Pancreas (tissue), 10 donors: ENCODE measurements at regions not wholly inside any gene's neighbourhood (a gene's known extent, or its start where the extent isn't known, plus 50 kb on each side); places are given as distances from the start of the nearest gene placed in this dataset.

Experiments
- ATAC-seq, 4 donors: fragments of 200-7000 bp; cut with Tn5 transposase; one replicate each; pipeline versions ENCODE4 v1.8.0 to v1.9.1; 2020; ENCODE audit warnings: mild to moderate bottlenecking in 4 of 4, moderate library complexity in 4 of 4
- DNase-seq, 6 donors: peaks; one replicate each; pipeline ENCODE4 v3.0.0-alpha.2; 2020
- FAIRE-seq: peaks from 2 replicates; lab custom pipeline; 2012; peaks lifted over from hg19 to GRCh38; lab: Jason Lieb, UNC
- H3K27ac ChIP-seq, 4 donors: fragments of 200-600 bp; sonication (generic); 1 replicate in 3 of 4; 2 replicates in 1 of 4; pipeline versions ENCODE4 v1.5.0 to v1.8.0; 2020
- H3K27me3 ChIP-seq, 4 donors: fragments of 200-600 bp; one replicate each; pipeline ENCODE4 v1.8.0; 2021
- H3K36me3 ChIP-seq, 3 donors: fragments of 200-600 bp; sonication (generic) in 1 of 3; one replicate each; pipeline versions ENCODE4 v1.5.0 to v1.8.0; 2020 to 2021
- H3K4me1 ChIP-seq, 3 donors: fragments of 200-600 bp; one replicate each; pipeline ENCODE4 v1.8.0; 2021
- H3K4me3 ChIP-seq, 4 donors: fragments of 200-600 bp; sonication (generic) in 2 of 4; one replicate each; pipeline versions ENCODE4 v1.5.0 to v1.8.0; 2020 to 2021
- H3K9me3 ChIP-seq, 4 donors: fragments of 200-600 bp; one replicate each; pipeline ENCODE4 v1.8.0; 2021
- WGBS, 2 donors: extraction: QIAGEN DNeasy Blood & Tissue Kit; methylation state at CpG; one replicate each; pipeline ENCODE4 v1.1.7; 2013; 5-methylcytosine and 5-hydroxymethylcytosine counted together
- intact Hi-C, 3 donors: fragments of 100-400 bp; cut with DNase I; formaldehyde crosslinking; loops; one replicate each; pipeline versions ENCODE4 v1.11.1 to v1.14.2; 2022
- TF ChIP-seq, protein P1 (sequence below), 4 donors: fragments of 200-600 bp; sonication (generic) in 3 of 4; IDR thresholded peaks; one replicate each; pipeline versions ENCODE4 v1.5.0 to v1.8.0; 2021; ENCODE audit warnings: antibody characterized with exemption in 4 of 4
- donor health status: healthy with polysubstance abuse.
- donor health status: DM: no; HTN: no; CAD: no; lungs with moderate emphysema.
- donor health status: DM: no; HTN: no; CAD: no.
- donor health status: control.
- donor health status: control.
- donor health status: Bipolar disorder and iron deficiency.
- donor health status: DM: yes; HTN: yes; CAD: no.
- donor health status: DM: no; HTN: no; CAD: no.
- donor health status: DM: no; HTN: no; CAD: no.
- donor health status: DM: yes; HTN: yes; CAD: no.

DNA sequence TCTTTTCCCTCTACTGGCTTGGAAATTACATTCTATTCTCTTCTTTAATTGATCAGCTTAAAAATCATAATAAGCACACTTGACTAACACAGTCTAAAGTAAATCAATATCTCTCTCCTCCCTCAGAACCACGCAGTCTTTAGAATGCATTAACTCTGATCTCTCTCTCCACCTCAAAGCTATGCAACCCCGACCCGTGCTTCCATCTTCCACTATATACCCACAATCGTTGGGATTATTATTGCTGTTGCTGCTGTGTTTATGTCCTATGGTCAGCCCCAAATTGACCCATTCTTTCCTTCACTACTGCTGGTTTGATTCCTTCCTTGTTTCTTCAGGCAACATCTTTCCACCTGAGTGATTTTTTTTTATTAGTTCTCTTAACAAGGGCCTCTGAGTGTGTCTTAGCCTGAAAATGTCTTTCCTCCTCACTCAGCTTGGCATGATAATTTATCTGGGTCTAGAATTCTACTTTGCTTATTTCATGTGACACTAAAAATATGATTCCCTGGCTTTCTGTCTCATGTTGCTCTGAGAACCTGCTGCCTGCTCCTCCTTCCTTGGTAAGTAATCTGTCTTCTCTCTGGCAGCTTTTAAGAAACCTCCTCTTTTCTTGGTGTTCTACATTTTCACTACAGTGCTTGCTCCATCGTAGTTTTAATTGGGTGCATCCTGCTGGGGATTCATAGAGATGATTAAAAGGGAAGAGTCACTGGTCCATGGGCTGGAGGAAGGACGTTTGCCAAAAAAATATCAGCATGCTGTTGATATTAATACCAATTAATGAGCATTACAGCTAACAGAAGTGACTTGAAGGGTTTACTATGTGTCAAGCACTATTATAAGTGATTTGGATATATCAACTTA lies 472.2 kb downstream of the MATN1 start:
- no peaks in the 10 kb centered on the region for H3K27me3 ChIP-seq
- no peaks in the 10 kb centered on the region for H3K4me1 ChIP-seq
- no peak for DNase-seq
- no peak overlapping the region for H3K27ac ChIP-seq
- no peaks in the 10 kb centered on the region for H3K9me3 ChIP-seq
- no peak for FAIRE-seq
- intact Hi-C loops: no loop called here
- no peak for ATAC-seq
- TF ChIP-seq, protein P1, sequence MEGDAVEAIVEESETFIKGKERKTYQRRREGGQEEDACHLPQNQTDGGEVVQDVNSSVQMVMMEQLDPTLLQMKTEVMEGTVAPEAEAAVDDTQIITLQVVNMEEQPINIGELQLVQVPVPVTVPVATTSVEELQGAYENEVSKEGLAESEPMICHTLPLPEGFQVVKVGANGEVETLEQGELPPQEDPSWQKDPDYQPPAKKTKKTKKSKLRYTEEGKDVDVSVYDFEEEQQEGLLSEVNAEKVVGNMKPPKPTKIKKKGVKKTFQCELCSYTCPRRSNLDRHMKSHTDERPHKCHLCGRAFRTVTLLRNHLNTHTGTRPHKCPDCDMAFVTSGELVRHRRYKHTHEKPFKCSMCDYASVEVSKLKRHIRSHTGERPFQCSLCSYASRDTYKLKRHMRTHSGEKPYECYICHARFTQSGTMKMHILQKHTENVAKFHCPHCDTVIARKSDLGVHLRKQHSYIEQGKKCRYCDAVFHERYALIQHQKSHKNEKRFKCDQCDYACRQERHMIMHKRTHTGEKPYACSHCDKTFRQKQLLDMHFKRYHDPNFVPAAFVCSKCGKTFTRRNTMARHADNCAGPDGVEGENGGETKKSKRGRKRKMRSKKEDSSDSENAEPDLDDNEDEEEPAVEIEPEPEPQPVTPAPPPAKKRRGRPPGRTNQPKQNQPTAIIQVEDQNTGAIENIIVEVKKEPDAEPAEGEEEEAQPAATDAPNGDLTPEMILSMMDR (IDR thresholded peaks at IDR 0.05): no peak
- H3K4me3 ChIP-seq: no peak overlapping the region
- no peaks in the 10 kb centered on the region for H3K36me3 ChIP-seq
- WGBS, 2 donors: 24 to 41% methylated on average over 6 of the region's 6 CpGs

DNA sequence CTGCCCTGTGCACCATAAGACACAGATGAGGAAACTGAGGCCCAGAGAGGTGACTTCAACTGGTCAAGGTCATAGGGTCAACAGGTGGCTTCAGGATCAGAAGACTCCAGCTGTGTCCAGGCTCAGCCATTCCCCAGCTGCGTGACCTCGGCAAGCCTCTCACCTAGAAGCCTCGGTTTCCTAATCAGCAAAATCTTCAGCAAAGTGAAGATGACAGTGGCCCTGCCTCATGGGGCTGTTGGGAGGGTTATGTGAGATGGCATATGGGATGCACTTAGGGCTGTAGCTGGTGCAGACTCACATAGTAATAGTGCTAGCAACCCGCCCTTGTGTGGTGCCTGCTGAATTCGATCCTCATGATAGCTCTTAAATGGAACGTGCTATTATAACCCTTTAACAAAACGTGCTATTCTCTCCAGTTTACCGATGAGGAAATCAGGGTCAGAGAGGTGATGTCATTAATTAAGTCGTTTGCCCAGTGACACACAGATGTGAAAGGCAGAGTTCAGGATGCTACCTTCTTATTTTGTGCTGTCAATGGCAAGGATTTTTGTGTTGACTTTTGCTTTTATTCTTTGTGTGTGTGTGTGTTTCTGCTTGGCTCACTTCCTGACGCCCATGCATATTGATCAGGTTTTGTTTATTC lies 472.9 kb downstream of the MATN1 start:
- Histone ChIP-seq H3K27ac (no peak overlapping the region), H3K9me3 (no peaks in the 10 kb centered on the region), H3K4me1 (no peaks in the 10 kb centered on the region), H3K27me3 (no peaks in the 10 kb centered on the region), H3K36me3 (no peaks in the 10 kb centered on the region), H3K4me3 (no peak overlapping the region)
- FAIRE-seq: no peak
- DNase-seq: no peak
- ATAC-seq: no peak
- WGBS, 2 donors: 14 to 17% methylated on average over 10 of the region's 10 CpGs
- TF ChIP-seq, protein P1 (IDR thresholded peaks at IDR 0.05): no peak
- intact Hi-C loops: no loop called here

DNA sequence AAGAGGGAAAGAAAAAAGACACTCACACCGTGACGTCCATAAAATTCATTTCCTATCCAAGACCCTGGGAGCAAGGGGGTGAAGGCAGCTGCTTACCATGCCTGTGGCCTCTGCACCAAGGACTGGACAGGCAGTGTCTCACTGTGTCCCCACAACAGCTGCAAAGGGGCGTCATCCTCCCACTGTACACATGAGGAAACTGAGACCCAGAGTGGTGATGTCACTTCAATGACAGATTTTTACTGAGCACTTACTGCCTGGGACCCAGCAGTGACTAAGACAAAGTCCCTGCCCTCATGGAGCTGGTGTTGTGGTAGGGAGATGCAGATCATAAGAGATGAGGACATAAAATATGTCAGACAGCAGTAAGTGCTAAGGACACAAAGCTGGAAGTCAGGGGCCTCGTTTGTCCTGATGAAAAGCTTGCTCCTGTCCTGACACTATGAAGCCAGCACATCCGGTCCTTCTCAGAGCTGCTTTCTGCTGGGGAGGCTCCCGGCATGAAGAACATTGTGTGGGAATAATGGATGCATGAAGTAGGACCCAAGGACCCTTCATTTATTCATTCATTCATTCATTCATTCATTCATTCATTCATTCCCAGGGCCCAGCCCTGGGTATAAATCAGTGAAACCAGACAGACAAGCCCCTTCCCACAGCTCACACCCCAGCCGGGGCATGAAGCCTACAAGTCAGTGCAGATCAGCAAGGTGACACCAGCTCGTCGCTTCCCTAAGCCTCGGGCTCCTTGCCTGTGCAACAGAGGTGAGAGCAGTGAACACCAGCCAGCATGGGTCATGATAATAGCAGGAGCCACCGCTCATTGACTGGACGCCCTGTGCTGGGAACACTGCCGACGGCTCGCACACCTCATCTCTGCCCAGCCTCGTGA lies 473.7 kb downstream of the MATN1 start:
- Histone ChIP-seq H3K27ac (no peak overlapping the region), H3K4me3 (no peak overlapping the region), H3K27me3 (no peaks in the 10 kb centered on the region), H3K9me3 (no peaks in the 10 kb centered on the region), H3K4me1 (no peaks in the 10 kb centered on the region), H3K36me3 (no peaks in the 10 kb centered on the region)
- DNase-seq (no peak), FAIRE-seq (no peak), ATAC-seq (no peak)
- WGBS, 2 donors: 62 to 69% methylated on average over 16 of the region's 16 CpGs
- intact Hi-C loops: no loop called here
- TF ChIP-seq, protein P1 (IDR thresholded peaks at IDR 0.05): no peak

DNA sequence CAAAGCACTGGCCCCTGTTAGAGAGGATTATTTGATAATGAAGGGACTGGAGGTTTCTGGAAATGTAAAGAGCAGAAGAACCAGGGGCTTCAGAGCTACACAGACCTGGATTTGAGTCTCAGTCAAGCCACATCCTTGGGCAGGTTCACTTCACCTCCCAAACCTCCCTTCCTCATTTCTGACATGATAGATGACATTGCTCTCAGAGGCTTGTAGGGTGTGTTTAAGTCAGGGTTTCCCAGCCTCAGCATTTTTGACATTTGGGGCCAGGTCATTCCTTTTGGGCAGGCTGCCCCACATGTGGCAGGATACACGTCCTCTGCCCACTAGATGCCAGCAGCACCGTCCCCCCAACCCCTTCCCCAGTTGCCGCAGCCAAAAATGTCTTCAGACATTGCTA lies 474.6 kb downstream of the MATN1 start:
- FAIRE-seq (no peak), ATAC-seq (no peak), DNase-seq (no peak)
- H3K4me3 ChIP-seq: no peak overlapping the region
- H3K27ac ChIP-seq: no peak overlapping the region
- no peaks in the 10 kb centered on the region for H3K36me3 ChIP-seq
- no peaks in the 10 kb centered on the region for H3K9me3 ChIP-seq
- H3K4me1 ChIP-seq: no peaks in the 10 kb centered on the region
- intact Hi-C loops: no loop called here
- TF ChIP-seq, protein P1 (IDR thresholded peaks at IDR 0.05): no peak
- WGBS, 2 donors: 52 to 67% methylated on average over 3 of the region's 3 CpGs
- H3K27me3 ChIP-seq: no peaks in the 10 kb centered on the region
